ENCODE measurements at regions not wholly inside any gene's neighbourhood (a gene's known extent, or its start where the extent isn't known, plus 50 kb on each side); places are given as distances from the start of the nearest gene placed in this dataset.

DNA sequence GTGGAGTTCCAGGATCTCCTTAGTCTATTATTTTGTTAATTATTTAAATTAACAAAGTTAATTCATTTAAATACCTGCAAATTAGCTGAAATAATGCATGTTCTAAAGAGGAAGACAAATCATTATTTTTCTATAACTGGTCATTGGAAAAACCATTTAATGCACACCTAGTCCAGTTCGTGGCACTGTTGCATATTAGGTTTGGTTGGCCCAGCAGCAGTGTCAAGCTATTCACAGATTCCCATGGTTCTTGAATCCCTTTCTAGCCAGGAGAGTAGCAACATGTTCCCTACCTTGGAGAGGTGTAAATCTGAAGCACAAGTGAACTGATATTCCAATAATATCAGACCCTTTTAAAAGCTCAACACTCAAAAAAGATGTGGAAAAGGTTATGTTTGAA lies 155.2 kb downstream of the TMEM161B start:
- TF ChIP-seq, protein P1, sequence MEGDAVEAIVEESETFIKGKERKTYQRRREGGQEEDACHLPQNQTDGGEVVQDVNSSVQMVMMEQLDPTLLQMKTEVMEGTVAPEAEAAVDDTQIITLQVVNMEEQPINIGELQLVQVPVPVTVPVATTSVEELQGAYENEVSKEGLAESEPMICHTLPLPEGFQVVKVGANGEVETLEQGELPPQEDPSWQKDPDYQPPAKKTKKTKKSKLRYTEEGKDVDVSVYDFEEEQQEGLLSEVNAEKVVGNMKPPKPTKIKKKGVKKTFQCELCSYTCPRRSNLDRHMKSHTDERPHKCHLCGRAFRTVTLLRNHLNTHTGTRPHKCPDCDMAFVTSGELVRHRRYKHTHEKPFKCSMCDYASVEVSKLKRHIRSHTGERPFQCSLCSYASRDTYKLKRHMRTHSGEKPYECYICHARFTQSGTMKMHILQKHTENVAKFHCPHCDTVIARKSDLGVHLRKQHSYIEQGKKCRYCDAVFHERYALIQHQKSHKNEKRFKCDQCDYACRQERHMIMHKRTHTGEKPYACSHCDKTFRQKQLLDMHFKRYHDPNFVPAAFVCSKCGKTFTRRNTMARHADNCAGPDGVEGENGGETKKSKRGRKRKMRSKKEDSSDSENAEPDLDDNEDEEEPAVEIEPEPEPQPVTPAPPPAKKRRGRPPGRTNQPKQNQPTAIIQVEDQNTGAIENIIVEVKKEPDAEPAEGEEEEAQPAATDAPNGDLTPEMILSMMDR (IDR thresholded peaks at IDR 0.05; ENCODE audit: low read depth, low read length), result no peak
- no peak for TF ChIP-seq POLR2A (IDR thresholded peaks at IDR 0.05; ENCODE audit: extremely low read depth, insufficient read length)
- TF ChIP-seq, protein P2, sequence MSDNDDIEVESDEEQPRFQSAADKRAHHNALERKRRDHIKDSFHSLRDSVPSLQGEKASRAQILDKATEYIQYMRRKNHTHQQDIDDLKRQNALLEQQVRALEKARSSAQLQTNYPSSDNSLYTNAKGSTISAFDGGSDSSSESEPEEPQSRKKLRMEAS (IDR thresholded peaks at IDR 0.05; ENCODE audit: low read depth, low read length), result no peak
